Endothelial cell of umbilical vein (primary cell): ENCODE measurements at regions not wholly inside any gene's neighbourhood (a gene's known extent, or its start where the extent isn't known, plus 50 kb on each side); places are given as distances from the start of the nearest gene placed in this dataset.

Experiments used
- BruUV-seq: library from RNA; stranded (reverse); fragments of 400-500 nt; replicated peaks from 2 replicates; lab custom pipeline; 2021; lab: Mats Ljungman, UMichigan
- CTCF ChIA-PET: fragments of 300-600, 350-600 bp; sonication (Branson Sonifier 250); formaldehyde crosslinking; loops from one replicate; lab custom pipeline; 2021; ENCODE audit warnings: antibody characterized with exemption, inconsistent platforms; lab: Charles Lee
- POLR2A ChIA-PET: fragments of 300-600, 350-600 bp; sonication (Branson Sonifier 250); formaldehyde crosslinking; loops from one replicate; lab custom pipeline; 2021; ENCODE audit warnings: antibody characterized with exemption, inconsistent platforms; lab: Charles Lee
- DNase-seq: peaks from one replicate; pipeline ENCODE4 v3.0.0-alpha.2; 2011; ENCODE audit warnings: low read depth, low spot score
- FAIRE-seq: peaks from 2 replicates; lab custom pipeline; 2011; peaks lifted over from hg19 to GRCh38; lab: Jason Lieb, UNC
- H2AFZ ChIP-seq: 2 replicates; pipeline ENCODE4 v1.6.0; 2012; ENCODE audit warnings: low read depth, low read length, control low read depth, inconsistent platforms
- H3K27ac ChIP-seq: 2 replicates; pipeline ENCODE4 v1.5.1; 2011; ENCODE audit warnings: low read depth, mild to moderate bottlenecking, control low read depth, low read length, moderate library complexity; ENCODE audit not compliant: insufficient read depth
- H3K27me3 ChIP-seq, 2 experiments: 2 replicates each; pipeline versions ENCODE4 v1.6.0 to v1.6.1; 2011; ENCODE audit warnings: low read length in 2 of 2, mixed read lengths in 1 of 2; ENCODE audit not compliant: control insufficient read depth in 2 of 2, insufficient read depth in 2 of 2
- H3K36me3 ChIP-seq, 2 experiments: 2 replicates in 1 of 2; 3 replicates in 1 of 2; pipeline ENCODE4 v1.5.1; 2011; ENCODE audit warnings: low read length in 2 of 2, mild to moderate bottlenecking in 1 of 2, moderate library complexity in 1 of 2; ENCODE audit not compliant: control insufficient read depth in 2 of 2, insufficient read depth in 2 of 2; ENCODE audit errors: extremely low read depth in 1 of 2
- H3K4me1 ChIP-seq: 3 replicates; pipeline ENCODE4 v1.5.1; 2011; ENCODE audit warnings: mild to moderate bottlenecking, low read length; ENCODE audit not compliant: control insufficient read depth, insufficient read depth; ENCODE audit errors: extremely low read depth
- H3K4me2 ChIP-seq: 2 replicates; pipeline ENCODE4 v1.6.1; 2011; ENCODE audit warnings: low read length, control low read depth, mixed read lengths; ENCODE audit not compliant: insufficient read depth
- H3K4me3 ChIP-seq, 3 experiments: fragments of 200-600 bp in 1 of 3; sonication (generic), shearing (Covaris generic) in 1 of 3; replicated peaks in 1 of 3; 2 replicates each; pipeline ENCODE4 v1.5.1; 2011 to 2016; ENCODE audit warnings: control low read depth in 3 of 3, low read length in 3 of 3, mild to moderate bottlenecking in 2 of 3, inconsistent platforms in 1 of 3, low read depth in 1 of 3, moderate library complexity in 1 of 3; ENCODE audit not compliant: insufficient read depth in 1 of 3
- H3K79me2 ChIP-seq: 2 replicates; pipeline ENCODE4 v1.6.0; 2012; ENCODE audit warnings: low read length, inconsistent platforms; ENCODE audit not compliant: control insufficient read depth, insufficient read depth
- H3K9ac ChIP-seq: replicated peaks from 2 replicates; pipeline ENCODE3; 2011; ENCODE audit warnings: low read length, control low read depth; ENCODE audit not compliant: insufficient read depth; ENCODE audit errors: extremely low read depth
- H3K9me1 ChIP-seq: replicated peaks from 3 replicates; pipeline ENCODE4 v1.6.0; 2011; ENCODE audit warnings: mild to moderate bottlenecking, low read length; ENCODE audit not compliant: control insufficient read depth, insufficient read depth; ENCODE audit errors: extremely low read depth
- H3K9me3 ChIP-seq: replicated peaks from 2 replicates; pipeline ENCODE4 v1.5.1; 2012; ENCODE audit warnings: low read length, inconsistent platforms; ENCODE audit not compliant: control insufficient read depth, insufficient read depth
- H4K20me1 ChIP-seq: replicated peaks from 2 replicates; pipeline ENCODE3; 2011; ENCODE audit warnings: mild to moderate bottlenecking, low read length; ENCODE audit not compliant: control insufficient read depth, insufficient read depth; ENCODE audit errors: extremely low read depth
- EZH2 ChIP-seq: IDR thresholded peaks from 2 replicates; pipeline ENCODE4 v1.6.1; 2012; ENCODE audit warnings: borderline replicate concordance, low read depth, mild to moderate bottlenecking, moderate library complexity, low read length, inconsistent platforms; ENCODE audit not compliant: severe bottlenecking
- FOS ChIP-seq: IDR thresholded peaks from 2 replicates; pipeline ENCODE4 v1.6.1; 2011; ENCODE audit warnings: mild to moderate bottlenecking, low read length, moderate library complexity, borderline replicate concordance; ENCODE audit not compliant: insufficient read depth
- GATA2 ChIP-seq: IDR thresholded peaks from 2 replicates; pipeline ENCODE4 v1.7.0; 2011; ENCODE audit warnings: low read depth, mild to moderate bottlenecking, moderate library complexity, mixed read lengths, low read length; ENCODE audit not compliant: insufficient read length, insufficient read depth
- JUN ChIP-seq: IDR thresholded peaks from 2 replicates; pipeline ENCODE4 v1.6.1; 2011; ENCODE audit warnings: borderline replicate concordance, low read depth; ENCODE audit not compliant: insufficient read length, insufficient read depth
- MYC ChIP-seq: IDR thresholded peaks from one replicate; pipeline ENCODE4 v1.6.1; 2011; ENCODE audit warnings: mild to moderate bottlenecking, low read depth, low read length
- POLR2A ChIP-seq: IDR thresholded peaks from 2 replicates; pipeline ENCODE4 v1.6.1; 2012; ENCODE audit warnings: low read depth, mild to moderate bottlenecking, control low read depth, low read length
- POLR2AphosphoS5 ChIP-seq: IDR thresholded peaks from 2 replicates; pipeline ENCODE4 v1.6.1; 2012; ENCODE audit warnings: low read depth, mild to moderate bottlenecking, control low read depth, low read length, moderate library complexity; ENCODE audit not compliant: insufficient read depth
- dilution Hi-C: fragments of 300-500 bp; cut with MboI; formaldehyde crosslinking; loops from one replicate; pipeline ENCODE4 v1.15.0; 2019; ENCODE audit warnings: low sequenced_read_pairs; ENCODE audit not compliant: extremely low pct_ligation_motif_present
- intact Hi-C: fragments of 100-400 bp; cut with micrococcal nuclease; formaldehyde crosslinking; loops from one replicate; pipeline ENCODE4 v1.10.0; 2022
- TF ChIP-seq, protein P1 (sequence below), 2 donors: IDR thresholded peaks; 1 replicate in 1 of 2; 2 replicates in 1 of 2; pipeline ENCODE4 v1.5.1; 2011; ENCODE audit warnings: low read length in 2 of 2, mild to moderate bottlenecking in 2 of 2, moderate library complexity in 2 of 2, control low read depth in 1 of 2, inconsistent platforms in 1 of 2, low read depth in 1 of 2; ENCODE audit not compliant: insufficient read depth in 1 of 2; ENCODE audit errors: extremely low read depth in 1 of 2
- TF ChIP-seq, protein P2 (sequence below): IDR thresholded peaks from 2 replicates; pipeline ENCODE4 v1.6.1; 2011; ENCODE audit not compliant: insufficient read depth, insufficient read length

DNA sequence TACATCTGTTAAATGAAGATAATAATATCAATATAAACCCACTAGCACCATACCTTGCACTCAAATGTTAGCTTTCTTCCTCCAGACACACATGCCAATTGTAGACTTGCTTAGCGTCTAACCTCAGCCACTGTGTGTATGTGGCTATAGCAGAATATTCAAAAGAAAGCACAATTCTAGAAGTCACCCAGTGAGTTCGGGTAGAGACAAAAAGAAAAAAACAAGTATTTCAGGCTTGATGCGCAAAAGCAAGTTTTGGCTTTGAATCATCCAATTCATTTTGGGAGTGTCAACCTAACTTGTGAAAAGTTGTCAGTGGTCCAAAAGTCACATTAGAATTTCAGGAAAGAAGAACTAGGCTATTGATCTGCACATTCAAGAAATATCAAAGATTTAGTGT lies 167.4 kb downstream of the PRELID2 start:
- Histone ChIP-seq H3K27me3 (no peaks in the 10 kb centered on the region), H4K20me1 (no peaks in the 10 kb centered on the region), H3K79me2 (no peaks in the 10 kb centered on the region), H2AFZ (no peak overlapping the region), H3K4me2 (no peak overlapping the region), H3K9me3 (no peaks in the 10 kb centered on the region), H3K36me3 (no peaks in the 10 kb centered on the region), H3K4me3 (no peak overlapping the region), H3K9me1 (no peaks in the 10 kb centered on the region), H3K9ac (no peak overlapping the region), H3K4me1 (no peaks in the 10 kb centered on the region), H3K27ac (no peak overlapping the region)
- no TSS peak for BruUV-seq
- CTCF ChIA-PET = no interaction called here
- DNase-seq (no peak), FAIRE-seq (no peak)
- POLR2A ChIA-PET = no interaction called here
- TF ChIP-seq JUN (no peak), EZH2 (no peak), POLR2AphosphoS5 (no peak), GATA2 (no peak), MYC (no peak), POLR2A (no peak), FOS (no peak)
- TF ChIP-seq, protein P1, sequence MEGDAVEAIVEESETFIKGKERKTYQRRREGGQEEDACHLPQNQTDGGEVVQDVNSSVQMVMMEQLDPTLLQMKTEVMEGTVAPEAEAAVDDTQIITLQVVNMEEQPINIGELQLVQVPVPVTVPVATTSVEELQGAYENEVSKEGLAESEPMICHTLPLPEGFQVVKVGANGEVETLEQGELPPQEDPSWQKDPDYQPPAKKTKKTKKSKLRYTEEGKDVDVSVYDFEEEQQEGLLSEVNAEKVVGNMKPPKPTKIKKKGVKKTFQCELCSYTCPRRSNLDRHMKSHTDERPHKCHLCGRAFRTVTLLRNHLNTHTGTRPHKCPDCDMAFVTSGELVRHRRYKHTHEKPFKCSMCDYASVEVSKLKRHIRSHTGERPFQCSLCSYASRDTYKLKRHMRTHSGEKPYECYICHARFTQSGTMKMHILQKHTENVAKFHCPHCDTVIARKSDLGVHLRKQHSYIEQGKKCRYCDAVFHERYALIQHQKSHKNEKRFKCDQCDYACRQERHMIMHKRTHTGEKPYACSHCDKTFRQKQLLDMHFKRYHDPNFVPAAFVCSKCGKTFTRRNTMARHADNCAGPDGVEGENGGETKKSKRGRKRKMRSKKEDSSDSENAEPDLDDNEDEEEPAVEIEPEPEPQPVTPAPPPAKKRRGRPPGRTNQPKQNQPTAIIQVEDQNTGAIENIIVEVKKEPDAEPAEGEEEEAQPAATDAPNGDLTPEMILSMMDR (IDR thresholded peaks at IDR 0.05; ENCODE audit: extremely low read depth in 1 of 2, insufficient read depth in 1 of 2, low read depth in 1 of 2, low read length in 2 of 2) = no peak
- TF ChIP-seq, protein P2, sequence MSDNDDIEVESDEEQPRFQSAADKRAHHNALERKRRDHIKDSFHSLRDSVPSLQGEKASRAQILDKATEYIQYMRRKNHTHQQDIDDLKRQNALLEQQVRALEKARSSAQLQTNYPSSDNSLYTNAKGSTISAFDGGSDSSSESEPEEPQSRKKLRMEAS = no peak
- intact Hi-C loops (no loop called here), dilution Hi-C loops (no loop called here)
